ENCODE measurements at regions not wholly inside any gene's neighbourhood (a gene's known extent, or its start where the extent isn't known, plus 50 kb on each side); places are given as distances from the start of the nearest gene placed in this dataset.

GRCh38 chr1:29382851-29383745, 146.8 kb downstream of the PTPRU start:
- no peak for DNase-seq (ENCODE audit: low read depth, low spot score)

GRCh38 chr1:29381426-29381825, 145.1 kb downstream of the PTPRU start:
- DNase-seq (ENCODE audit: low read depth, low spot score) = no peak

GRCh38 chr1:29380532-29380931, 144.2 kb downstream of the PTPRU start:
- DNase-seq (ENCODE audit: low read depth, low spot score) = no peak

- peak; percentile 57 for DNase-seq (ENCODE audit: low read depth, low spot score)
These were observed 143.2 kb downstream of the PTPRU start for GRCh38 chr1:29379443-29380073.

All from iPS DF 19.7 (cell line).